Fibroblast of lung (primary cell): ENCODE measurements at regions not wholly inside any gene's neighbourhood (a gene's known extent, or its start where the extent isn't known, plus 50 kb on each side); places are given as distances from the start of the nearest gene placed in this dataset.

Experiments
- DNase-seq, 2 donors: peaks; one replicate each; pipeline versions ENCODE4 v3.0.0 to v3.0.0-alpha.2; 2010; ENCODE audit warnings: low read depth in 2 of 2
- H2AFZ ChIP-seq: 2 replicates; pipeline ENCODE4 v1.5.1; 2012; ENCODE audit warnings: low read length, control low read depth, inconsistent platforms
- H3K27ac ChIP-seq: 2 replicates; pipeline ENCODE4 v1.5.1; 2011; ENCODE audit warnings: low read length, control low read depth; ENCODE audit not compliant: insufficient read depth
- H3K27me3 ChIP-seq: 2 replicates; pipeline ENCODE4 v1.5.1; 2011; ENCODE audit warnings: mild to moderate bottlenecking, low read length; ENCODE audit not compliant: control insufficient read depth, insufficient read depth
- H3K36me3 ChIP-seq: 2 replicates; pipeline ENCODE4 v1.5.1; 2011; ENCODE audit warnings: low read length; ENCODE audit not compliant: control insufficient read depth, insufficient read depth
- H3K4me1 ChIP-seq: 2 replicates; pipeline ENCODE4 v1.5.1; 2011; ENCODE audit warnings: low read length; ENCODE audit not compliant: control insufficient read depth, insufficient read depth; ENCODE audit errors: extremely low read depth
- H3K4me2 ChIP-seq: 2 replicates; pipeline ENCODE4 v1.5.1; 2011; ENCODE audit warnings: low read length, control low read depth; ENCODE audit not compliant: insufficient read depth; ENCODE audit errors: extremely low read depth
- H3K4me3 ChIP-seq, 4 experiments: fragments of 200-600 bp in 1 of 4; sonication (generic) in 1 of 4; replicated peaks in 1 of 4; 2 replicates each; pipeline ENCODE4 v1.5.1; 2011 to 2016; ENCODE audit warnings: low read length in 4 of 4, low read depth in 3 of 4, mild to moderate bottlenecking in 3 of 4, control low read depth in 2 of 4, inconsistent platforms in 1 of 4, mixed read lengths in 1 of 4; ENCODE audit not compliant: insufficient read depth in 1 of 4; ENCODE audit errors: control extremely low read depth in 1 of 4
- H3K79me2 ChIP-seq: 2 replicates; pipeline ENCODE4 v1.5.1; 2012; ENCODE audit warnings: mild to moderate bottlenecking, low read length, inconsistent platforms; ENCODE audit not compliant: control insufficient read depth, insufficient read depth
- H3K9ac ChIP-seq: 2 replicates; pipeline ENCODE4 v1.5.1; 2011; ENCODE audit warnings: mild to moderate bottlenecking, low read length, control low read depth; ENCODE audit not compliant: insufficient read depth
- H3K9me3 ChIP-seq: 2 replicates; pipeline ENCODE4 v1.5.1; 2012; ENCODE audit warnings: low read depth, low read length; ENCODE audit not compliant: control insufficient read depth, insufficient read depth
- H4K20me1 ChIP-seq: 2 replicates; pipeline ENCODE4 v1.5.1; 2011; ENCODE audit warnings: low read length; ENCODE audit not compliant: control insufficient read depth, insufficient read depth; ENCODE audit errors: extremely low read depth
- EZH2 ChIP-seq: IDR thresholded peaks from 2 replicates; pipeline ENCODE4 v1.5.1; 2012; ENCODE audit warnings: low read length, control low read depth, mild to moderate bottlenecking; ENCODE audit errors: missing control alignments
- TF ChIP-seq, protein P1 (sequence below), 2 donors: IDR thresholded peaks in 1 of 2; conservative IDR thresholded peaks in 1 of 2; 1 replicate in 1 of 2; 2 replicates in 1 of 2; pipeline ENCODE4 v1.5.1; 2011 to 2012; ENCODE audit warnings: low read length in 2 of 2, control low read depth in 1 of 2, inconsistent platforms in 1 of 2, low read depth in 1 of 2, mild to moderate bottlenecking in 1 of 2

DNA sequence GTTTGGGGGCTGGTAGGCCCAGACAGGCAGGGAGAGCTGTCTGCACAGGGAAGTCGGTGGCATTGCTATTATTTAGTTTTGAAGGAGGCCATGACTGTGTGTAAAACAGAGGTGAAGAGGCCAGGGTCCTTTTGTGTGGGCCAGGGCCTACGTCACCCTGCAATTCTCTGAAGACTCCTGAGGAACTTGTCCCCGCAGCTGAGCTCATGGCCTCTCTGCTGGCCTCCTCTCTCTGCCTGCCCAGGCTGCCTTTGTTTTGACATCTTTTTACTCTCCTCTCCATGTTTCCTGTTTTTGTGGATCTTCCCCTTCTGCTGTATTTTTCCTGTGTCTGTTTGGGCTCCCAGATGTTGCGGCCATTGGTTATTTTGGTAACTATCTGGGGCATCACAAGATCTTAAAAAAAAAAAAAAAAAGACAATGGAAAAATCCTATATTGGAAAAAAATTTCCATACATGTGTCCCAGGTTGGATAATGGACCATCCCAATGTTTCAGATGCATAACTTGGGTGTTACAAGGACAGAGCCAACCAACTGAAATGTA lies 280.7 kb downstream of the RPS6KC1 start:
- no peak overlapping the region for H2AFZ ChIP-seq
- TF ChIP-seq, protein P1, sequence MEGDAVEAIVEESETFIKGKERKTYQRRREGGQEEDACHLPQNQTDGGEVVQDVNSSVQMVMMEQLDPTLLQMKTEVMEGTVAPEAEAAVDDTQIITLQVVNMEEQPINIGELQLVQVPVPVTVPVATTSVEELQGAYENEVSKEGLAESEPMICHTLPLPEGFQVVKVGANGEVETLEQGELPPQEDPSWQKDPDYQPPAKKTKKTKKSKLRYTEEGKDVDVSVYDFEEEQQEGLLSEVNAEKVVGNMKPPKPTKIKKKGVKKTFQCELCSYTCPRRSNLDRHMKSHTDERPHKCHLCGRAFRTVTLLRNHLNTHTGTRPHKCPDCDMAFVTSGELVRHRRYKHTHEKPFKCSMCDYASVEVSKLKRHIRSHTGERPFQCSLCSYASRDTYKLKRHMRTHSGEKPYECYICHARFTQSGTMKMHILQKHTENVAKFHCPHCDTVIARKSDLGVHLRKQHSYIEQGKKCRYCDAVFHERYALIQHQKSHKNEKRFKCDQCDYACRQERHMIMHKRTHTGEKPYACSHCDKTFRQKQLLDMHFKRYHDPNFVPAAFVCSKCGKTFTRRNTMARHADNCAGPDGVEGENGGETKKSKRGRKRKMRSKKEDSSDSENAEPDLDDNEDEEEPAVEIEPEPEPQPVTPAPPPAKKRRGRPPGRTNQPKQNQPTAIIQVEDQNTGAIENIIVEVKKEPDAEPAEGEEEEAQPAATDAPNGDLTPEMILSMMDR (conservative IDR thresholded peaks at IDR 0.05 in 1 of 2, IDR thresholded peaks at IDR 0.05 in 1 of 2; ENCODE audit: low read depth in 1 of 2, low read length in 2 of 2): no peak
- no peak for TF ChIP-seq EZH2
- H3K27me3 ChIP-seq: no peaks in the 10 kb centered on the region
- H3K4me2 ChIP-seq: no peak overlapping the region
- H3K36me3 ChIP-seq: no peaks in the 10 kb centered on the region
- H3K27ac ChIP-seq: no peak overlapping the region
- H3K4me1 ChIP-seq: no peaks in the 10 kb centered on the region
- no peak overlapping the region for H3K4me3 ChIP-seq
- H3K9me3 ChIP-seq: no peaks in the 10 kb centered on the region
- H4K20me1 ChIP-seq: no peaks in the 10 kb centered on the region
- H3K9ac ChIP-seq: no peak overlapping the region
- H3K79me2 ChIP-seq: no peaks in the 10 kb centered on the region
- no peak for DNase-seq

DNA sequence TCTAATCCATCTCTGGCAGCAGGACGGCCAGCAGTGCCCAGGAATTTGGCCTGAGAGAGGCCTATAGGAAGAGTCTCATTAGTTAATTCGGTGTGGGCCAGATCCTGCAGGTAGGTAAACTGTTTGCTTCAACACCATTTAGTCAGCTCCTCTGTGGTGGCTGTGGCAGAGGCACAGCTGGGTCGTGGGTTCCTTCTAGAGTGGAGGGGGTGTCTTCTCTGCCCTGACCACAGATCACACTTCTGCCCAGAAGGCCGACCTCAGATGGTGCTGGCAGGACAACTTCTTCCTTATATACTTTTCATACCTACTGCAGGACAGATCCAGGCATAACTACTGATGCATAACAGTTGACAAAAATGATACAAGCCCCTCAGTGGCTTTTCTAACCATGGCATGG lies 281.4 kb downstream of the RPS6KC1 start:
- Histone ChIP-seq H4K20me1 (no peaks in the 10 kb centered on the region), H3K9ac (no peak overlapping the region), H3K4me1 (no peaks in the 10 kb centered on the region), H3K27ac (no peak overlapping the region), H3K36me3 (no peaks in the 10 kb centered on the region), H3K4me3 (no peak overlapping the region), H3K9me3 (no peaks in the 10 kb centered on the region), H3K4me2 (no peak overlapping the region), H3K27me3 (no peaks in the 10 kb centered on the region), H2AFZ (no peak overlapping the region), H3K79me2 (no peaks in the 10 kb centered on the region)
- no peak for TF ChIP-seq EZH2
- TF ChIP-seq, protein P1 (conservative IDR thresholded peaks at IDR 0.05 in 1 of 2, IDR thresholded peaks at IDR 0.05 in 1 of 2; ENCODE audit: low read depth in 1 of 2, low read length in 2 of 2): no peak
- no peak for DNase-seq

DNA sequence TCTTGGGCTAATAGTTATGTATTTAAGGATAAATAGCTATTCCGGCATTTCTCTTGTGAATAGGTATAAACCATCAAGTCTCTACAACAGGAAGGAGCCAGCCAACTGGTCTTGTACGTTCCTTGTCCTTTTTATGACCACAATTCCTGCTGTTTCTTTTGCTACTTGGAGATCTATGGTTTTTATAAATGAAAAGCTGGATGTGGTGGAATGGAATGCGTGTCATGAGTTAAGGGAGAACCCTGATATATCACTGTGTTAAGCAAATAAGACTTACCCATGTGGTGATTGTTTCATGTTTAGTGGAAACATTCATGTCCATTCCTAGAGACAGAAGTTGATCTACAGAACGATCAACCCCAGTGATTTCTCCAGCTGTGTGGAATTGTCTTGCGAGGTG lies 282.1 kb downstream of the RPS6KC1 start:
- Histone ChIP-seq H2AFZ (no peak overlapping the region), H3K27ac (no peak overlapping the region), H3K36me3 (no peaks in the 10 kb centered on the region), H3K9ac (no peak overlapping the region), H3K4me3 (no peak overlapping the region), H3K27me3 (no peaks in the 10 kb centered on the region), H3K4me2 (no peak overlapping the region), H4K20me1 (no peaks in the 10 kb centered on the region), H3K79me2 (no peaks in the 10 kb centered on the region), H3K9me3 (no peaks in the 10 kb centered on the region), H3K4me1 (no peaks in the 10 kb centered on the region)
- TF ChIP-seq EZH2: no peak
- TF ChIP-seq, protein P1 (conservative IDR thresholded peaks at IDR 0.05 in 1 of 2, IDR thresholded peaks at IDR 0.05 in 1 of 2; ENCODE audit: low read depth in 1 of 2, low read length in 2 of 2): no peak
- peak in 1 of 2 donors; percentile 28 for DNase-seq
